Lung (tissue), 11 donors: ENCODE measurements at regions not wholly inside any gene's neighbourhood (a gene's known extent, or its start where the extent isn't known, plus 50 kb on each side); places are given as distances from the start of the nearest gene placed in this dataset.
"Not testable (repeated sequence)": the region's sequence is repeated elsewhere in the genome, so short reads cannot be mapped to it uniquely, and the experiment has no call there.

Source experiments
- ATAC-seq: fragments of 200-7000 bp; cut with Tn5 transposase; one replicate; pipeline ENCODE4 v1.9.1; 2020; ENCODE audit warnings: moderate number of reproducible peaks; ENCODE audit not compliant: insufficient read depth, low FRiP score
- DNase-seq, 3 donors: peaks; one replicate each; pipeline ENCODE4 v3.0.0-alpha.2; 2013 to 2017
- H3K27ac ChIP-seq, 2 donors: one replicate each; pipeline ENCODE4 v1.5.1; 2013; ENCODE audit warnings: mild to moderate bottlenecking in 2 of 2, moderate library complexity in 2 of 2, control low read depth in 1 of 2, inconsistent platforms in 1 of 2, low read depth in 1 of 2, low read length in 1 of 2
- H3K27me3 ChIP-seq, 3 donors: one replicate each; pipeline ENCODE4 v1.5.1; 2013; ENCODE audit warnings: low read length in 2 of 3; ENCODE audit not compliant: control insufficient read depth in 3 of 3, insufficient read depth in 3 of 3
- H3K36me3 ChIP-seq, 4 donors: one replicate each; pipeline ENCODE4 v1.5.1; 2013; ENCODE audit warnings: low read length in 4 of 4, mild to moderate bottlenecking in 1 of 4, moderate library complexity in 1 of 4; ENCODE audit not compliant: control insufficient read depth in 4 of 4, insufficient read depth in 4 of 4
- H3K4me1 ChIP-seq, 5 donors: one replicate each; pipeline ENCODE4 v1.5.1; 2013; ENCODE audit warnings: low read length in 5 of 5, mild to moderate bottlenecking in 2 of 5, moderate library complexity in 1 of 5; ENCODE audit not compliant: control insufficient read depth in 5 of 5, insufficient read depth in 5 of 5
- H3K4me3 ChIP-seq: one replicate; pipeline ENCODE4 v1.5.1; 2013; ENCODE audit warnings: mild to moderate bottlenecking, control low read depth, moderate library complexity
- H3K9ac ChIP-seq, 2 donors: one replicate each; pipeline ENCODE4 v1.5.1; 2013; ENCODE audit warnings: low read length in 2 of 2, control low read depth in 1 of 2; ENCODE audit not compliant: insufficient read depth in 1 of 2
- H3K9me3 ChIP-seq, 4 donors: one replicate each; pipeline ENCODE4 v1.5.1; 2013; ENCODE audit warnings: low read length in 3 of 4, mild to moderate bottlenecking in 1 of 4, moderate library complexity in 1 of 4; ENCODE audit not compliant: control insufficient read depth in 4 of 4, insufficient read depth in 3 of 4
- CTCF ChIP-seq: IDR thresholded peaks from 2 replicates; pipeline ENCODE4 v1.5.1; 2012; ENCODE audit warnings: mild to moderate bottlenecking; ENCODE audit errors: control extremely low read depth, extremely low read depth
- WGBS, 2 donors: extraction: QIAGEN DNeasy Blood & Tissue Kit; methylation state at CpG; one replicate each; pipeline ENCODE4 v1.1.7; 2013; 5-methylcytosine and 5-hydroxymethylcytosine counted together
- donor health status: control.
- donor health status: control.
- donor health status: Bipolar disorder and iron deficiency.
- donor health status: healthy.
- donor health status: DM: yes; HTN: yes; CAD: no.

- Histone ChIP-seq H3K27me3 (no peaks in the 10 kb centered on the region), H3K36me3 (no peaks in the 10 kb centered on the region), H3K4me3 (no peak overlapping the region), H3K4me1 (no peaks in the 10 kb centered on the region), H3K9ac (no peak overlapping the region), H3K9me3 (no peaks in the 10 kb centered on the region), H3K27ac (no peak overlapping the region)
- ATAC-seq = no peak
- 95% methylated on average over 5 of the region's 5 CpGs for WGBS, 2 donors
- TF ChIP-seq CTCF = no peak
- DNase-seq = no peak
These were observed 222.7 kb downstream of the CHIC2 start for GRCh38 chr4:53841711-53842110.

GRCh38 chr4:53840643-53841042 is 223.8 kb downstream of the CHIC2 start:
- Histone ChIP-seq H3K27ac (no peak overlapping the region), H3K9ac (no peak overlapping the region), H3K4me1 (no peaks in the 10 kb centered on the region), H3K4me3 (no peak overlapping the region), H3K36me3 (no peaks in the 10 kb centered on the region), H3K27me3 (no peaks in the 10 kb centered on the region), H3K9me3 (no peaks in the 10 kb centered on the region)
- WGBS, 2 donors = 49 to 70% methylated on average over 2 of the region's 2 CpGs
- DNase-seq (no peak), ATAC-seq (no peak)
- no peak for TF ChIP-seq CTCF

- H3K4me3 ChIP-seq, DNase-seq, H3K27me3 ChIP-seq, H3K9ac ChIP-seq, H3K4me1 ChIP-seq, H3K36me3 ChIP-seq, ATAC-seq, H3K27ac ChIP-seq: not testable (repeated sequence)
- WGBS, 2 donors = 74 to 85% methylated on average over 7 of the region's 7 CpGs
- H3K9me3 ChIP-seq = peaks cover 0 to 19% (median 7%) of the 10 kb centered on the region in 4 donors
These were observed 231.0 kb downstream of the CHIC2 start for GRCh38 chr4:53833302-53834003.

- no peak for TF ChIP-seq CTCF
- H3K27ac ChIP-seq = no peak overlapping the region
These were observed 231.9 kb downstream of the CHIC2 start for GRCh38 chr4:53832549-53832948.

More at GRCh38 chr4:53832549-53832948, 231.9 kb downstream of the CHIC2 start:
- Histone ChIP-seq H3K9ac (no peak overlapping the region), H3K4me1 (peaks cover 0 to 4% (median 0%) of the 10 kb centered on the region in 5 donors), H3K27me3 (no peaks in the 10 kb centered on the region), H3K4me3 (no peak overlapping the region), H3K36me3 (no peaks in the 10 kb centered on the region), H3K9me3 (peaks cover 0 to 19% (median 9%) of the 10 kb centered on the region in 4 donors)
- 87 to 95% methylated on average over 1 of the region's 1 CpG for WGBS, 2 donors
- ATAC-seq = no peak
- DNase-seq = no peak
